Amniotic epithelial cell (primary cell): ENCODE measurements at regions not wholly inside any gene's neighbourhood (a gene's known extent, or its start where the extent isn't known, plus 50 kb on each side); places are given as distances from the start of the nearest gene placed in this dataset.
A peak's percentile ranks its signal among the peaks of the same experiment; 100 is the strongest.

ENCODE experiments used
- DNase-seq: peaks from one replicate; pipeline ENCODE4 v3.0.0-alpha.2; 2010; ENCODE audit warnings: low read depth

DNA sequence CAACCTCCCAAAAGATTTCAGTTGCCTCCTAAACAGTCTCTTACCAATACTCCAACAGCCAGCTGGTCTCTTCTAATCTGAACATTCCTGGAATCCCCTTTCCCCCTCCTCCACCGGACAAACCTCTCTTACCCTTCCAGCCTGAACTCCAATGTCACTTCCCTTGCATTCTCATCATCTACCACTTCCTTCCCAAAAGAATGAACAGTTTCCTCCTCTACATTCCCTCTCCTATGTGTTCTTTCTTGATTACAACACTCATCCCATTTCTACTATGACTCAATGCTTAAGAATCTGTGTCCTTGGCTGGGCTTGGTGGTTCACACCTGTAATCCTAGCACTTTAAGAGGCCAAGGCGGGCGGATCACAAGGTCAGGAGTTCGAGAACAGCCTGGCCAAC, 417.1 kb downstream of the SETD4 start:
- DNase-seq = peak; percentile 79

DNA sequence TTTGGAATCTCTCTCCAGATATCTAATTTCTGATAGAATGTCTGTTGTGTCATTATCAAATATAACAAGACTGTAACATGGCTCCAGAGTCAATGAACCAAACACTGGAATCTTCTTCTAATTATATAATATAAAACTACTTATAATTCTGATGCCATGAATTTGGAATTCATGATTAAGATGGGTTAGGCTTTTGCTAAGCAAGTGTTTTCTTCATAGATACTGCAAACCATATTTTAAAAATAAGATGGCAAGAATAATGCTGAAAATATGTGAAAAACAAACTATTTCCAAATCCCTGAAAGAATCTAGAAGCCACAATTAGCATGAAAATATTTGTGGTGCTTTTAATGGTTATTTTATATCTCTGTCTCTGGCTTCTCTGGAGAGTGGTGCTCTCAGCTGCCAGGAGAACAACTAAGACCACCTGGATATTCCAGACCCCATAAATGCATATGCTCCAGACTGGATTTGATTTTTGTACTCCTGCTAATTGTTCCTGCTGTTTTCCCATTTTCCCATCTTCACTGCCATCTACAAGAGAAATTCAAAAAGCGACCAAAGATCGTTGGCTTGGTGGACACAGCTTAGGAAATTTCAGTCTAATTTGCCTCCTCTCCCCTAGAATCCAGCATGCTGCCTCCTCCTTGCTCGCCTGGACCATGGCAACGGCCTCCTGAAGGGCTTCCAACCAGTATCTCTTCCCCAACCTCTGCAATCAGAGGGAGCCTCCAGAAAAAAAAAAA, 418.9 kb downstream of the SETD4 start:
- peak; percentile 77 for DNase-seq

DNA sequence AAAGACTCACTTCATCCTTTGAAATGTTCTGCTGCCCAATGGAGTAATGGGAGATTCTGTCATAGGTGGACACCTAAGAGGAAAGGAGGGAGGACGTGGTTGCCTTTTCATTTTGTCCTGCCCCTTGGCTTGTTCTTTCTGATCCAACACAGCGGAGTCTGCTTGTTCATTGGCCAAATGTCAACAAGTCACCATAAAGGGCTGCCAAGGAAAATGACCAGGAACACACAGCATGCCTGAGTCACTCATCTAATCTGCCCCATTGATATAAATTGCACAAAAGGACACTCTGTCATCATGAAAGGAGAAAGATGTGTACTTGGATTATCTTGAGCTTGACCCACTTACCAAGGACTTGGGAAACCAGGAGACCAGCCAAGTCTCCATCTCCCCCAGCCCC, 422.9 kb downstream of the SETD4 start:
- peak; percentile 63 for DNase-seq

DNA sequence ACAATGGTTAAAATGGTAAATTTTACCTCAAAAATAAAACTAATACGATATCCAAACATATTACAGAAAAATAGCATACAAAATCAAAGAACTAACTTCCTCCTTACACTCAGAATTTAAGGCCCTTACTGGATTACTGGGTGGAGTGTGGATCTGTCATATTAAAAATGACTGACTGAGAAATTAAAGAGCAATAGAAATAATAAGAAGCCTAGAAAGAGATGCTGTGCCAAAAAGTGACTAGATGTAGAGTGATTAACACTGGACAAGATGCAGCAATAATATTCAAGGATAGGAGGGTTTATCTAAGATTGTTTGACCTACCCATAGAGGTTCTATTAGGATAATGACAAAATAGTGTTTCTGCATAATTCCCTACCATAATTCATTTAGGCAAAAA, 424.3 kb downstream of the SETD4 start:
- DNase-seq = no peak

DNA sequence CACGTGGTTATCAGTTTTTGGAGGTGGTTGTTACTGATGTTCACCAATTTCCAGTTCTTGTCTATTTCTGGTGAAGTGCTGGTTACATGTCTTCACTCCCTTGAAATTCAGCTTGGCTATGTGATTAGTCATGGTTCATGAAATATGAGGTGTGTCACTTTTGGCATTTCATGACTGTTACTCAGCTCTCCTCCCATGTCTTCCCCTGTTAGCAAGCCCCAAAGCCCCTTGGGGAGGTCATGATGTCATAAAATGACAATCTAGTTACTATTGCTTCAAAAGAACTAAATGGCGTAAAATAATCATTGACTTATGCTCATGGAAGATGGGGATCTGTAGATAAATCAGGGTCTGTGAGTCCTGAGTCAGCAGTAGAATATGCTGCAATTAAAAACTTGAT, 425.1 kb downstream of the SETD4 start:
- DNase-seq = peak; percentile 86

DNA sequence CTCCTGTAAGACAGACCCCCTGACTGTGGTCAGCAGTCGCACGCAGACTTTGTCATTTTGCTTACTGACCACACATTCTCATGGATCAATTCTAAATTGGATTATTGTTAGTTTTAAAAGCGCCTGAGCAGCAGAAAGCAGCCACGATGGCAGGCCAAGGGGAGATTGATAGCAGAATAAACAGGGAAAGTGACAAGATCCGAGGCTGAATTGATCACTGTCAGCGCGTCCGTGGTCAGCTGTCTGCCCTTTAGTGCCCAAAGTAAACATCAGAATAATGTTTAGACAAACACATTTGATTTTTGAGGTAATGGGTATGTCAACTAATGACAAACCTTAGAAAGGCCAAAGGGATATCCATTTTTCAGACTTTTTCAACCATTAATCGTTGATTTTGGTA, 426.8 kb downstream of the SETD4 start:
- no peak for DNase-seq

DNA sequence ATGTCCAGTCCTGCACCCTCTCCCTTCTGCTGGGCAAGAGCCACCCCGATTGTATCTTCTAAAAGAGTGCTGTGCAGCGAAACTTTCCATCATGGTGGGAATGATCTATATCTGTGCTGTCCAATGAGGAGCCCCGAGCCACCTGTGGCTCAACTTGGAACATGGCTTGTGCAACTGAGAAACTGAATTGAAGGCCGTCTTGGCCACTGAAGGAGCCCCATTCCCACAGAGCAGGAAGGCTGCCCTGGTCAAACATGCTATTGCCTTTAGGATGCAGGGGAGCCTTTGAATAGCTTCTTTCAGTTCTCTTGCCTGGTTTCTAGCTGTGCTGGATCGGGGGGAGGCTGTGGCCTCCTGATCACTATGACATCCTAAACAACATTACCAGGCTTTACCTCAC, 427.6 kb downstream of the SETD4 start:
- DNase-seq = no peak

DNA sequence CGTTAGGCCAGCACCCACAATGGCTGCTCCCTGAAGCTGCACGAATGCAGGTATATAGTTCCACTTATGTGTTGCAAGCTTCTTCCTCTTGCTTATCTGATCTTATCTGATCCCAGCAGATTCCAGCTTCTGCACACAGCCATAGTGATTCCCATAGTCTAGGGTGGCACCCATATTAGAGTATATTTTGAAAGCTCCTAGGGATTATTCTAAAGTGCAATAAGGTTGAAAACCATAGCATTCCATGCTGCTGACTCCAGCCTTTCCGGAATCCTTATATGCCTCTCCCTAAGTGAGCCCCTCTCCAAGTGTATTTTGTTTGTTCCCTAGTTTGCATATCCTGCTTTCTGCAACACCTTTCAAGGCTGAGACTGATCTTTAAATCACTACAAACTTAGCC, 432.0 kb downstream of the SETD4 start:
- DNase-seq = peak; percentile 41

DNA sequence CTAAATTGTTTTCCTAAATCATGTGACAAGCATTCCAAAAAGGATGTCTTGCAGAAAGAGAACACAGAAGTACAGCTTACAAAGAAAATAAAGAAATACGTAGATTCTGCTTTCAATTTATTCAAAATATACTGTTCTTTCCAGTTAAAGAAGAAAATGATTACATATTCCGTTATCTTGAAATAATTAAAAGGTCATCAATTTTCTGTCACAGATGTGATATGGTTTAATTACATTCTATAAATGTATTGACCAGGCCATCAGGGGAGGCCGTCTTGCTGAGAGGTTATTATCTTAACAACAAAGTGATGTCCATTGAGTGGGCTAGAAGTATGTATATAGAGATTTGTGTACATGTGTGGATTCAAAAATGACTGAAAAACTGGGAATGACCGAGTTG, 432.9 kb downstream of the SETD4 start:
- DNase-seq = no peak

DNA sequence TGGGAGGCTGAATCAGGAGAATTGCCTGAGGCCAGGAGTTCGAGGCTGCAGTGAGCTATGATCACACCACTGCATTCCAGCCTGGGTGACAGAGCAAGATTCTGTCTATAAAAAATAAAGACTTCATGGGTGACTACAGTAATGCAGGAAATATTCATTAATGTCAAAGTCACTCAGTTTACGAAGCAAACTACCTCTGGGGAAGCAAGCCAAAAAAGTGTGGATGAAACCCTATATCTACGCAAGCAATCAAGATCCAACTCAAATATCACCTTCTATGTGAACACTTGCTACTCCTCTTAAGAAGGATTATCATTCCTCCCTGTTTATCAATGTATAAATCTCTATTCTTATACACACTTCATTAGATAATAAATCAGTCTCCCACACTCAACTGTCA, 434.8 kb downstream of the SETD4 start:
- DNase-seq = no peak

DNA sequence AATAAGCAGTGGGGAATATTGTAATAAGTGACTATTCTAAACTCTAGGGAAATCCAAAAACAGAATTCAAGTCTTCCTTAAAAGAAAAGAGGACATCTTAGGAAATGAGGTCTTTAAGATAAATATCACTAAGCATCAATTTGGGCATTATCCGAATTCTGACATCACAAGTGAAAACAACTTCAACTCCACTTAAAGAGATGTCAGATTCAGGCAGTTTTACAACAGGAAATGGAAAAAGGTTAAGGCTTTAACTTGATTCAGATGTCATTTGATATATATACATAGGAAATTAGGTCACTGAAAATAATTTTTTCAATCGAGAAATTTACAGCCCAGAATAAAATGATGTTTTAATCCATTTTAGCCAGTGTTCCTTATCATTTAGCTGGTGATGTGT, 435.4 kb downstream of the SETD4 start:
- no peak for DNase-seq

DNA sequence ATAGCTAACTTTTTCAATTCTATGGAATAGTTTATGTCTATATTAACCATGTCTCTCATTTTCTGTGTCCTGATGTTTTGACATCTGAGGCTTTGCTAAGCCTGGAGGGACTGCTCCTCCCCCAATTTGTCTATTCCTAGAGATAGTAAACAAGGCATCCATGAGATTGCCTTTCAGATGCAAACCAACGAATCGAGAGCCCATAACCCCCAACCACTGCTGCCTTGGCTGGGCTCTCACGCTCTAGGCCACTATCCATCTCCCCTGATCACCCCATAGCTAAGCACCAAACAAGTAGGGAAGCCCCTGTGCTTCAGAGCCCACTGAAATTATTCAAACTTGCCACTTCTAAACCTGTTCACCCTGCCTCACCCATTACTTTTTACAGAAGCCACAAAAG, 437.7 kb downstream of the SETD4 start:
- no peak for DNase-seq

DNA sequence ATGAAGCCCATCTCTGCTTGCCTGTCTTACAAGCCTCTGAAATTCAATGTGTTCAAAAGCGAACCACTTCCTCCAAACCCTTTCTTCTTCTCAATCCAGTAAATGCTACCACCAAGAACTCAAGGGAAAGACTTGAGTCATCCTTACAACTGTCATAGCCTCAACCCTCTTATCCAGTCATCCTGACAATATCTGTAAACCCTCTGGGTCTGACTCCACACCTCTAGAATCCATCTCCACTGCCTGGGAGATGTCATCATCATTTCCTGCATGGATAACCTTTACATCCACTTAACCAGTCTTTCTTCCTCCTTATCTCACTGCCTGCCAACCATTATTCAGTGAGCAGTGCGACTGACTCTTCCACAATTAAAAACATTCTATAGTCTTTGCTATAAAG, 441.1 kb downstream of the SETD4 start:
- peak; percentile 92 for DNase-seq

DNA sequence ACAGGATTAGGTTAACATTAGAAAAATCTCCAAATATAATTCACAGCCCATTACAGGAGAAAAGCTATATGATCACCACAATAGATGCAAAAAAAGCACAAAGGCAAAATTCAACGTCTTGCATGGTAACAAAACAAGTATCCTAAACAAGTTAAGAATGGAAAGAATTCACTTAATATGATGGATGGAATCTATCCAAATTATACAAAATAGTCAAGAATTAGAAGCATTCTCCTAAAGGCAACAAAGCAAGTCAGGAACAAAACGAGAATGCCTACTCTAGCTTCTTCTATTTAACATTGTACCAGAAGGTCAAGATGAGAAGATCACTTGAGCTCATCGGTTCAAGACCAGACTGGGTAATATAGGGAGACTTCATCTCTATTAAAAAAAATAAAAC, 442.8 kb downstream of the SETD4 start:
- no peak for DNase-seq

DNA sequence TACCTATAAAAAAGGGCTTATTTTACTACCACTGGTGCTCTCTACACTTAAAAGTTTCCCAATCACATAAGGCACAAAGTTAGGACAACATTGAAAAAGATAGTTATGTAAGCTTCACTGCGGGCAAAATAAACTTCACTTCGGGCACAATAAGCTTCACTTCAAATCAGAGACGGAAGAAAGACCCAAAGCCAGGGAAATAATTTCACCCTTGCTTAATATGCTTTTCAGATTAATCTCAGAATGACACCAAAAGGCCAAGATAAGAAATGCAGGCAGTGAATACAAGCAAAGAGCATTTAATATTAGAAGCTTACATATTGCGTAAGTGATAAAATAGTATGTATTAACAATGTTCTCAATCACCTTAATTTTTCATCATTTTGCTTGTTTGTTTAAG, 444.2 kb downstream of the SETD4 start:
- DNase-seq = peak; percentile 65

DNA sequence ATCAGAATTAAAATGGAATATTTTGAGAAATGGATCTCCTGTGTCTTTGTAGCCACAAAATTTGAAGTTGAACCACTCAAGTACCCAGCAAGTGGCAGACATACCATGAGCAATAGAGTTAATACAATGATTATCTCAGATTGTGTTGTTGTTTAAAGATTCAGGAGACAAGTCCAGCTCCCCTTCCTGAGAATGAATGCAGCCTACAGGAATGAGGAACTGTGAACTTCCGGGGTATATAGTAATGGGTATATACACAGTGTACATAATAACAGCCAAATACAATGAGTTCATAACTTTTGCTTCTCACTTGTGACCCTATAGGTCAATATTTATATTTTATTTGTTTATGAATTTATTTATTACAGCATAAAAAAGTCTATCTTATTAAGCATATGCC, 445.0 kb downstream of the SETD4 start:
- DNase-seq = no peak

DNA sequence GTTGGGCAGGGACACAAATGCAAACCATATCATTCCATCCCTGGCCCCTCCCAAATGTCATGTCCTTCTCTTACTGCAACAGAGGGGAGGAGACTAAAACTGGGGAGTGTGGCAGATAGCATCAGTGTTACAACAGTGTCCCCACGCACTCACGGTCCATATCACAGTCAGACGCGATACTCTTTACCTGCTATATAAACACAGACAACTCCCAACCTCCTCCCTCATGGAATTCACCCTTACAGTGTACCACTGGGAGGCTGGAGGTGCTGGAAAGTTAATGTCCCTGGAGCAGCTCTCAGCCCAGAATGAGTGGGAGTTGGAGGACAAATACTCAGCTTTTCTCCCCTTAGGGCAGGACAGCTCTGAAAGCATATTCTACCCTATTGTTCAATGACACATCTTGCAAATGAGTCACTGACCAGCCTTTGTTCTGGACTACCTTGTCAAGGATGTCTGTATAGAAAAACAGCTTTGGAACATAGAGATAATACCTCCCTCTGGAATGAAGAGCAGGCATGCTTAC, 445.9 kb downstream of the SETD4 start:
- DNase-seq = peak; percentile 49

DNA sequence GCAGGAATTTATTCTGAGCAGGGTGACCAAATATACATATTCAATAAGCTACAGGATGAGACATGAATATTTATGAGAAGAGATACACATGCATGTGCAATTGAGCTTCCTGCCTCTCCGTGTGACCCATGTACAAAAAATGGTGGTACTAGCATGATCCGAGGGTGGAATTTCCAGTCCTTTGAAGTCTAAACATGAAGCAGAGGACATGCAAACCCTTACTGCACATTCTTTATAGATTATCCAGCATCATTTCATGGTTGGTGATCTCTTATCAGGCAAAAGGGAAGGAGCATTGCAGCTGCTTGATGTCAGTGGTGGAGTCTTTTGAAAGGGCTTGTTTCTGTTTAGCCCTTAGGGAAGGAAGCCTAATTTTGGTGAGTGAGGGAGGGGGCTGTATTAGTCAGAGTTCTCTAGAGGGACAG, 448.6 kb downstream of the SETD4 start:
- DNase-seq = peak; percentile 21

DNA sequence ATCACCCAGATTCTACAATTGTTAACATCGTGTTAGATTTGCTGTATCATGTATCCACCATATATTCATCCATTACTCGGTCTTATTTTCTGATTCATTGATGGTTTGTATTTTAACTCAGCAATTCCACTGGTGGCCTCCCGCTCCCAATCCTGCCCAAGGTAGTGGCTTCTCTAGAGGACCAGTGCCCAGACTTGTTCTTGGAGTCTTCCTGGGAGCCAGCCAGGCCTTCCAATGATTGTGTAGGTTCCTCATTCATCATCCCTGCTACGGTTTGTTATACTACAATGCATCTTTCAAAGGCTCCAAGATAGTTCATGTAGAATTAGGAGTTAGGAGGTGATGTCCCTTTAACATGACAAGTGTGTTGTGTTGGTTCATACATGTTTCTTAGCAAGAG, 451.1 kb downstream of the SETD4 start:
- no peak for DNase-seq

DNA sequence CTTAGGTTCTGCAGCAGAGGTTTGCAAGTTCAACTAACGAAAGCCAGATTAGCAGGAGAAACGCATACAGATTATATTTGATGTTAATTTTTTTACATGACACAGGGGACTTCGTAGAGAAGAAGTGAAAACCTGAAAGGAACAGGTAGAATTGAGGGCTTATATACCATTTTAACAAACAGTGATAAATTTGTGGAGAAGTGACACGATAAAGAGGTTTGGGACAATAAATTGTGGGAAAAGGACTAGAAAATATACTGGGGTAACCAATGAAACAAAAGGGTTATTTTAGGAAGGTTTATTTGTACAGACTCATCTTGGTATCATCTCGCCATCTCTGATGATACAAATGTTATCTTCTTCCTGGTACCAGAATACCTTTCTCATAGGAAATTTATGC, 452.9 kb downstream of the SETD4 start:
- no peak for DNase-seq

DNA sequence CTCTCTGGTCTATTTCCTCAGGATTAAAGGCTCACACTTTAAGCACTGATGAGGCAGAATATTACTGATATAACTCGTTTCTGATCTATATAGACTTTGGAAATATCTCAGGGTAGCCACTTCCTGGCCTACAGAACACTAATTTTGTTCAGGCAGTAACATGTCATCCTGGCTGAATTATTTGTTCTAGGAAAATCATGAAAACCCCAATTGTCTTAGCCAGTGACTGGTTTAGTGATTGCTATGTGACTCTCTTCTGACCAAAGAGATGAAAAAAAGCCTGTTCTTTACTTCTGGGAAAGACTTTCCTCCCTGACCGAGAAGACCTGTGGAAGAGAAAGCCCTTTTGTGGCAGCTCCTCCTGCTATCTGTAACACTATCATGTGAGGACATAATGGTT, 453.7 kb downstream of the SETD4 start:
- DNase-seq = no peak

DNA sequence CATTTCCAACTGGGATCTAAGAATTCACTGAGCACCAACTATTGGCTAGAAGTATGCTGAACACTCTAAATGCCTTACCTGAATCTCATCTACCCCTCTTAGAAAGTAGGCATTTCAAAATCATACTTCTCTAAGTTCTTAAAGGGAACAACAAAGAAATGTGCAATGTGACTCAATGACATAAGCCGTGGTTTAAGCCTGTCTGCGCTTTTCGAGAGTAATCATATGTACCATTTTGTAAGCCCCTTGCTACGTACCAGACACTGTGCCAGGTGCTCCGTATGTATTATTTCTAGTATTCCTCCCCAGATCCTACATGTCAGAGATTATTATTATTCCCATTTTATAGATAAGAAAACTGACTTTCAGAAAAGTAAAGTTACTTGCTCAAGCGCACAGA, 454.2 kb downstream of the SETD4 start:
- peak; percentile 31 for DNase-seq

DNA sequence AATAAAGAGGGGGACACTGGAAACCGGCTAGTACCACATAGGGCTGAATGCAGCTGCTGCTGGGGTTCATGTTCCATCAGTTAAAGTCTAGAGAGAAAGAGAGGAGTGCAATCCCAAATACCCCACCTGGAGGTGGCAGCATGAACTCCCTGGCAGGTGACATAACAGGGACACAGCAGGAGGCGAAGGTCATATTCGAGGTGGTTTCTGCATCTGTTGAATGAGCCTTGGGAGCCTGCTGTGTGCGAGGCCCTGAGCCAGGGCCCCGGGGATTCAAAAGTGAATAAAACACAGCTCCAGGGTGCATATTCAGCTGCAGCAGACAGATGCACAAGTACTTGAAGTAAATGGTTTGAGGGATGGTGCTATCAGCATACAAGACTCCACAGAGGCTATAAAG, 456.8 kb downstream of the SETD4 start:
- DNase-seq = no peak

DNA sequence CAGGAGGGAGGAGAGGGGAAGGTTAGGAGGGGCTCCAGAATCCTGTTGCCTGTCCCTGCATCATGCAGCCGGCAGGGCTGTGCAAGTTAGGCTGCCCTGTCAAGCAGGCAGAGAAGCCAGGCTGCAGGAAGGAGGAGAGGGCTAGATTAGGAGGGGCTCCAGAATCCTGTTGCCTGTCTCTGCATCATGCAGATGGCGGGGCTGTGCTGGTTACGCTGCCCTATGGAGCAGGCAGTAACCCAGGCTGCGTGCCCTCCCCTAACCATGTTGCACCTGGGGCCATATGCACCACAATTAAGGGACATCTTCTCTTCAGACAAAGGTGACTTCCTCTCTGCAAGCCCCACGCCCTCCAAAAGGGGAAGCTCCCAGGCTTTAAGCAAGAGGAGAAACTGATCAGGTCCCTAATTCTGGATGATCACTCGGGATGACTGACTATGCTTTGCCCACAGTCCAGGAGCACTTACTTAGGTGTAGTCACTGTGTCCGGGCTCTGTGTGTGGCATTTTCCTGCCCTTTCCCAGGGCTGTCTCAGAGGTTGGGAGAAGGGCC, 457.4 kb downstream of the SETD4 start:
- no peak for DNase-seq
